H9 (cell line): ENCODE measurements at regions not wholly inside any gene's neighbourhood (a gene's known extent, or its start where the extent isn't known, plus 50 kb on each side); places are given as distances from the start of the nearest gene placed in this dataset.

Source experiments
- DNase-seq: peaks from one replicate; pipeline ENCODE4 v3.0.0-alpha.2; 2017
- H2AFZ ChIP-seq: one replicate; pipeline ENCODE4 v1.6.1; 2013; ENCODE audit warnings: mild to moderate bottlenecking, low read length, control low read depth, moderate library complexity
- H2AK5ac ChIP-seq: 2 replicates; pipeline ENCODE4 v1.6.1; 2013; ENCODE audit warnings: low read length, control low read depth, mixed read lengths; ENCODE audit not compliant: insufficient read length
- H2BK120ac ChIP-seq: one replicate; pipeline ENCODE4 v1.6.1; 2013; ENCODE audit warnings: low read depth, mild to moderate bottlenecking, low read length, control low read depth, inconsistent platforms; ENCODE audit not compliant: poor library complexity, severe bottlenecking
- H2BK12ac ChIP-seq: 2 replicates; pipeline ENCODE4 v1.6.1; 2013; ENCODE audit warnings: low read length, control low read depth, mixed read lengths, low read depth; ENCODE audit not compliant: insufficient read length
- H2BK15ac ChIP-seq: 2 replicates; pipeline ENCODE4 v1.6.1; 2013; ENCODE audit warnings: low read depth, low read length, control low read depth
- H2BK20ac ChIP-seq: one replicate; pipeline ENCODE4 v1.6.1; 2013; ENCODE audit warnings: low read depth, mild to moderate bottlenecking, low read length, control low read depth, inconsistent platforms; ENCODE audit not compliant: poor library complexity, severe bottlenecking
- H2BK5ac ChIP-seq: 2 replicates; pipeline ENCODE4 v1.6.1; 2013; ENCODE audit warnings: low read length, control low read depth, mixed read lengths; ENCODE audit not compliant: insufficient read length
- H3K14ac ChIP-seq: 2 replicates; pipeline ENCODE4 v1.6.1; 2013; ENCODE audit warnings: low read length, control low read depth; ENCODE audit not compliant: insufficient read depth
- H3K18ac ChIP-seq: 2 replicates; pipeline ENCODE4 v1.6.1; 2013; ENCODE audit warnings: low read depth, mild to moderate bottlenecking, mixed read lengths, low read length, control low read depth; ENCODE audit not compliant: insufficient read length
- H3K23ac ChIP-seq: 2 replicates; pipeline ENCODE4 v1.6.1; 2013; ENCODE audit warnings: low read length, control low read depth, mixed read lengths, low read depth; ENCODE audit not compliant: insufficient read length
- H3K23me2 ChIP-seq: 2 replicates; pipeline ENCODE4 v1.6.1; 2013; ENCODE audit warnings: low read depth, mild to moderate bottlenecking, mixed read lengths, low read length, control low read depth; ENCODE audit not compliant: insufficient read length, poor library complexity, severe bottlenecking
- H3K27ac ChIP-seq: 2 replicates; pipeline ENCODE4 v1.5.1; 2013; ENCODE audit warnings: low read length, control low read depth, mixed read lengths, low read depth; ENCODE audit not compliant: insufficient read length
- H3K27me3 ChIP-seq: 2 replicates; pipeline ENCODE4 v1.6.1; 2013; ENCODE audit warnings: low read length, control low read depth, inconsistent platforms; ENCODE audit not compliant: insufficient read depth
- H3K4ac ChIP-seq: 2 replicates; pipeline ENCODE4 v1.6.1; 2013; ENCODE audit warnings: low read depth, mild to moderate bottlenecking, control low read depth, inconsistent platforms, low read length, moderate library complexity
- H3K4me1 ChIP-seq: 2 replicates; pipeline ENCODE4 v1.6.1; 2013; ENCODE audit warnings: low read length, control low read depth, inconsistent platforms; ENCODE audit not compliant: insufficient read depth
- H3K4me2 ChIP-seq: 2 replicates; pipeline ENCODE4 v1.6.1; 2013; ENCODE audit warnings: low read length, control low read depth, mixed read lengths; ENCODE audit not compliant: insufficient read length, insufficient read depth
- H3K56ac ChIP-seq: 2 replicates; pipeline ENCODE4 v1.6.1; 2013; ENCODE audit warnings: low read depth, mild to moderate bottlenecking, mixed read lengths, low read length, control low read depth; ENCODE audit not compliant: insufficient read length
- H3K79me1 ChIP-seq: 2 replicates; pipeline ENCODE4 v1.6.1; 2013; ENCODE audit warnings: low read depth, mild to moderate bottlenecking, moderate library complexity, low read length, control low read depth, inconsistent platforms; ENCODE audit not compliant: insufficient read depth, poor library complexity, severe bottlenecking
- H3K79me2 ChIP-seq: 2 replicates; pipeline ENCODE4 v1.6.1; 2013; ENCODE audit warnings: low read length, control low read depth, inconsistent platforms; ENCODE audit not compliant: insufficient read depth
- H3K9ac ChIP-seq: 2 replicates; pipeline ENCODE4 v1.6.1; 2013; ENCODE audit warnings: low read length, control low read depth, mixed read lengths; ENCODE audit not compliant: insufficient read length; ENCODE audit errors: extremely low read depth
- H3K9me3 ChIP-seq: one replicate; pipeline ENCODE4 v1.6.1; 2013; ENCODE audit warnings: low read depth, low read length, inconsistent platforms; ENCODE audit not compliant: control insufficient read depth
- H3T11ph ChIP-seq: one replicate; pipeline ENCODE4 v1.6.1; 2013; ENCODE audit warnings: mild to moderate bottlenecking, low read length, control low read depth, inconsistent platforms
- H4K20me1 ChIP-seq: one replicate; pipeline ENCODE4 v1.6.1; 2013; ENCODE audit not compliant: control insufficient read depth, insufficient read length, insufficient read depth
- H4K5ac ChIP-seq: 2 replicates; pipeline ENCODE4 v1.6.1; 2013; ENCODE audit warnings: low read depth, mild to moderate bottlenecking, mixed read lengths, low read length, control low read depth; ENCODE audit not compliant: insufficient read length
- H4K8ac ChIP-seq: replicated peaks from 2 replicates; pipeline ENCODE4 v1.6.1; 2013; ENCODE audit warnings: low read length, control low read depth, mixed read lengths, low read depth; ENCODE audit not compliant: insufficient read length
- H4K91ac ChIP-seq: 2 replicates; pipeline ENCODE4 v1.6.1; 2013; ENCODE audit warnings: low read depth, mild to moderate bottlenecking, moderate library complexity, mixed read lengths, low read length, control low read depth; ENCODE audit not compliant: insufficient read length
- H3K27ac Mint-ChIP-seq, 3 experiments: 2 replicates in 2 of 3; 3 replicates in 1 of 3; pipeline ENCODE4 v1.8.0; 2020 to 2021; ENCODE audit warnings: mixed read lengths in 3 of 3, mild to moderate bottlenecking in 1 of 3, moderate library complexity in 1 of 3
- H3K27me3 Mint-ChIP-seq: 2 replicates; pipeline ENCODE4 v1.8.0; 2021; ENCODE audit warnings: low read depth, mild to moderate bottlenecking, moderate library complexity, mixed read lengths
- H3K36me3 Mint-ChIP-seq, 3 experiments: 2 replicates in 2 of 3; 3 replicates in 1 of 3; pipeline ENCODE4 v1.8.0; 2020 to 2021; ENCODE audit warnings: low read depth in 3 of 3, mixed read lengths in 3 of 3; ENCODE audit not compliant: insufficient read depth in 1 of 3
- H3K4me1 Mint-ChIP-seq, 2 experiments: 2 replicates each; pipeline ENCODE4 v1.8.0; 2020; ENCODE audit warnings: mixed read lengths in 2 of 2
- H3K4me3 Mint-ChIP-seq, 2 experiments: 2 replicates in 1 of 2; 3 replicates in 1 of 2; pipeline ENCODE4 v1.8.0; 2020 to 2021; ENCODE audit warnings: mild to moderate bottlenecking in 2 of 2, mixed read lengths in 2 of 2, moderate library complexity in 1 of 2
- H3K9me3 Mint-ChIP-seq, 2 experiments: 2 replicates in 1 of 2; 3 replicates in 1 of 2; pipeline ENCODE4 v1.8.0; 2020; ENCODE audit warnings: mild to moderate bottlenecking in 2 of 2, mixed read lengths in 2 of 2, moderate library complexity in 1 of 2
- CTCF ChIP-seq: fragments of 200-600 bp; sonication (generic); conservative IDR thresholded peaks from 3 replicates; pipeline ENCODE4 v1.8.0; 2021; ENCODE audit warnings: antibody characterized with exemption, mild to moderate bottlenecking
- WGBS: extraction: QIAGEN DNeasy Blood & Tissue Kit; methylation state at CpG from one replicate; pipeline ENCODE4 v1.1.7; 2013; ENCODE audit warnings: missing lambda C conversion rate, low lambda C conversion rate, mixed read lengths; ENCODE audit not compliant: insufficient read length; ENCODE audit errors: extremely low coverage; 5-methylcytosine and 5-hydroxymethylcytosine counted together

GRCh38 chr17:52938623-52939230 lies 780.2 kb upstream of the CA10 start:
- DNase-seq: no peak
- no peaks in the 10 kb centered on the region for H3K27me3 Mint-ChIP-seq
- peaks cover 3% of the 10 kb centered on the region; the same call in 1 of the 2 replicates for H3K4me1 ChIP-seq
- H3K23me2 ChIP-seq: no peaks in the 10 kb centered on the region
- no peak overlapping the region for H2BK5ac ChIP-seq
- H3K9me3 Mint-ChIP-seq: peaks cover 16 to 20% of the 10 kb centered on the region in 2 experiments; a peak in 4 of 5 replicates
- no peak overlapping the region for H2BK20ac ChIP-seq
- H3K9ac ChIP-seq: no peak overlapping the region
- no peaks in the 10 kb centered on the region for H3K79me2 ChIP-seq
- H3K56ac ChIP-seq: no peak overlapping the region
- H3K23ac ChIP-seq: no peak overlapping the region
- peaks cover 5% of the 10 kb centered on the region for H3K9me3 ChIP-seq
- no peak overlapping the region for H3K27ac Mint-ChIP-seq
- H3K79me1 ChIP-seq: no peaks in the 10 kb centered on the region
- H3K14ac ChIP-seq: no peak overlapping the region
- WGBS: no CpG with 5 or more reads among the region's 3 CpGs
- no peak overlapping the region for H4K8ac ChIP-seq
- no peak overlapping the region for H3K18ac ChIP-seq
- H3T11ph ChIP-seq: no peak overlapping the region
- H3K4ac ChIP-seq: no peak overlapping the region
- H3K4me1 Mint-ChIP-seq: peaks cover 7 to 14% of the 10 kb centered on the region in 2 experiments
- no peak overlapping the region for H2AK5ac ChIP-seq
- no peaks in the 10 kb centered on the region for H3K27me3 ChIP-seq
- H3K4me2 ChIP-seq: no peak overlapping the region
- H3K36me3 Mint-ChIP-seq: peaks cover 8 to 20% (median 9%) of the 10 kb centered on the region in 3 experiments
- no peak overlapping the region for H4K5ac ChIP-seq
- TF ChIP-seq CTCF: no peak
- no peak overlapping the region for H2AFZ ChIP-seq
- H2BK12ac ChIP-seq: no peak overlapping the region
- no peak overlapping the region for H4K91ac ChIP-seq
- no peak overlapping the region for H2BK120ac ChIP-seq
- no peak overlapping the region for H3K4me3 Mint-ChIP-seq
- H3K27ac ChIP-seq: no peak overlapping the region
- no peak overlapping the region for H2BK15ac ChIP-seq
- H4K20me1 ChIP-seq: no peaks in the 10 kb centered on the region
